Loucy (cell line): ENCODE measurements at regions not wholly inside any gene's neighbourhood (a gene's known extent, or its start where the extent isn't known, plus 50 kb on each side); places are given as distances from the start of the nearest gene placed in this dataset.
A peak's percentile ranks its signal among the peaks of the same experiment; 100 is the strongest.

ENCODE experiments used
- H2AFZ ChIP-seq: fragments of 200-600 bp; sonication (generic); 2 replicates; pipeline ENCODE4 v1.6.0; 2016; ENCODE audit warnings: antibody characterized with exemption, mild to moderate bottlenecking, low read length, moderate library complexity
- H3F3A ChIP-seq: fragments of 200-600 bp; 2 replicates; pipeline ENCODE4 v1.6.0; 2016; ENCODE audit warnings: antibody characterized with exemption, low read depth, mild to moderate bottlenecking
- H3K27me3 ChIP-seq: fragments of 200-600 bp; sonication (generic); 2 replicates; pipeline ENCODE4 v1.6.1; 2014; ENCODE audit warnings: low read length, mild to moderate bottlenecking; ENCODE audit not compliant: insufficient read depth, poor library complexity, severe bottlenecking
- H3K36me3 ChIP-seq: fragments of 200-600 bp; sonication (generic); 2 replicates; pipeline ENCODE4 v1.6.1; 2016; ENCODE audit warnings: low read length; ENCODE audit not compliant: insufficient read depth
- H3K4me1 ChIP-seq: fragments of 200-600 bp; sonication (generic); 2 replicates; pipeline ENCODE4 v1.5.1; 2014; ENCODE audit warnings: low read length, mild to moderate bottlenecking; ENCODE audit not compliant: insufficient read depth, poor library complexity, severe bottlenecking
- H3K4me2 ChIP-seq: fragments of 200-600 bp; sonication (generic); 2 replicates; pipeline ENCODE4 v1.6.0; 2014; ENCODE audit warnings: antibody characterized with exemption, low read length, low read depth, mild to moderate bottlenecking; ENCODE audit not compliant: poor library complexity, severe bottlenecking
- H3K4me3 ChIP-seq: fragments of 200-600 bp; sonication (generic); 2 replicates; pipeline ENCODE4 v1.5.1; 2014; ENCODE audit warnings: low read length, mild to moderate bottlenecking, mixed read lengths; ENCODE audit not compliant: poor library complexity, severe bottlenecking
- H3K79me2 ChIP-seq: fragments of 200-600 bp; sonication (generic); 2 replicates; pipeline ENCODE4 v1.6.1; 2014; ENCODE audit warnings: low read length; ENCODE audit not compliant: insufficient read depth
- H3K9ac ChIP-seq: fragments of 200-600 bp; sonication (generic); 2 replicates; pipeline ENCODE4 v1.6.0; 2014; ENCODE audit warnings: mild to moderate bottlenecking, low read depth, low read length, moderate library complexity; ENCODE audit not compliant: poor library complexity, severe bottlenecking
- H3K9me2 ChIP-seq: fragments of 200-600 bp; sonication (generic); replicated peaks from 2 replicates; pipeline ENCODE4 v1.6.1; 2016; ENCODE audit warnings: low read depth, low read length, mixed read lengths
- H3K9me3 ChIP-seq: fragments of 200-600 bp; sonication (generic); 2 replicates; pipeline ENCODE4 v1.6.1; 2014; ENCODE audit warnings: mild to moderate bottlenecking, antibody characterized with exemption, low read length, low read depth; ENCODE audit not compliant: insufficient read depth
- H4K20me1 ChIP-seq: fragments of 200-600 bp; sonication (generic); 2 replicates; pipeline ENCODE4 v1.6.0; 2014; ENCODE audit warnings: antibody characterized with exemption, low read length, mild to moderate bottlenecking; ENCODE audit not compliant: insufficient read depth, poor library complexity, severe bottlenecking
- EZH2phosphoT487 ChIP-seq: fragments of 200-600 bp; IDR thresholded peaks from 2 replicates; pipeline ENCODE4 v1.6.1; 2018; ENCODE audit warnings: antibody characterized with exemption, mild to moderate bottlenecking, moderate library complexity, borderline replicate concordance
- TF ChIP-seq, protein P1 (sequence below): fragments of 200-600 bp; sonication (generic); conservative IDR thresholded peaks from 2 replicates; pipeline ENCODE4 v1.5.1; 2014; ENCODE audit warnings: mild to moderate bottlenecking, antibody characterized with exemption, low read length

DNA sequence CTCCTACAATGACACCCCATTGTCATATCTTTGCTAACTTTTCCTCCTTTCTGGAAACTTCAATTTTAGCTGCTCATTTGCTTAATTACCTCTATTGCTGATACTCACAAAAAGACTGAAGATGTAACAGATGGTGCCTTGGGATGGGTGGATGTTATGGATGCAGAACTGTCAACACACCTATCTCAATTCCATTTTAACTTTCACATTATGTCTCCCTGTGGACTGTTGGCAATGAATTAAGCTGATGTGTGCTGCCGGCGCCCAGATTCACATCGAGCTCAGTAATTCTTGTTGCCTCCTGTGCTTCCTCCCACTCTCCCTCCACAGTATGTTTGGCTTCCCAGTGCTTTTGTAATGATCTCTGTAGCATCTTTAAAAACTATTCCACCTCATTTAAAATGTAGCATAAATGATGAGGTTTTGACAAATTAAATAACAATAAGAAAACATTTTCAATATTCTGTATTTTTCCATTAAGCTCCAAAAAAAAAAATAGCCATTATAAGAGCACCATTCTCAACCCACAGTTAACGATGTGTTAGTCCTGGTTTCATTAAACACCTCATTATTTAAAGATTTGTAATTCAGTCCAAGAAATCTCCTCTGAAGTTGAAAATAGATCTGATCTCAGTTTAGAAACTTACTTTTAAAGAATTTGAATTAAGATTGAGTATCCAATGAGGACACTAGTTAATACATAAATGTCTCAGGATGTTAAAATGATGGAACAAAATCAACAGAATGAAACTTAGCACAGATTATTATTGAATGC is 99.9 kb upstream of the FAM216B start:
- no peak overlapping the region for H3K4me3 ChIP-seq
- no peaks in the 10 kb centered on the region for H3F3A ChIP-seq
- H3K4me1 ChIP-seq, result peaks cover 12% of the 10 kb centered on the region
- no peaks in the 10 kb centered on the region for H4K20me1 ChIP-seq
- no peaks in the 10 kb centered on the region for H3K9me3 ChIP-seq
- no peaks in the 10 kb centered on the region for H3K79me2 ChIP-seq
- no peaks in the 10 kb centered on the region for H3K27me3 ChIP-seq
- no peaks in the 10 kb centered on the region for H3K36me3 ChIP-seq
- no peak overlapping the region for H3K4me2 ChIP-seq
- no peak overlapping the region for H2AFZ ChIP-seq
- no peaks in the 10 kb centered on the region for H3K9me2 ChIP-seq
- TF ChIP-seq EZH2phosphoT487, result no peak
- TF ChIP-seq, protein P1, sequence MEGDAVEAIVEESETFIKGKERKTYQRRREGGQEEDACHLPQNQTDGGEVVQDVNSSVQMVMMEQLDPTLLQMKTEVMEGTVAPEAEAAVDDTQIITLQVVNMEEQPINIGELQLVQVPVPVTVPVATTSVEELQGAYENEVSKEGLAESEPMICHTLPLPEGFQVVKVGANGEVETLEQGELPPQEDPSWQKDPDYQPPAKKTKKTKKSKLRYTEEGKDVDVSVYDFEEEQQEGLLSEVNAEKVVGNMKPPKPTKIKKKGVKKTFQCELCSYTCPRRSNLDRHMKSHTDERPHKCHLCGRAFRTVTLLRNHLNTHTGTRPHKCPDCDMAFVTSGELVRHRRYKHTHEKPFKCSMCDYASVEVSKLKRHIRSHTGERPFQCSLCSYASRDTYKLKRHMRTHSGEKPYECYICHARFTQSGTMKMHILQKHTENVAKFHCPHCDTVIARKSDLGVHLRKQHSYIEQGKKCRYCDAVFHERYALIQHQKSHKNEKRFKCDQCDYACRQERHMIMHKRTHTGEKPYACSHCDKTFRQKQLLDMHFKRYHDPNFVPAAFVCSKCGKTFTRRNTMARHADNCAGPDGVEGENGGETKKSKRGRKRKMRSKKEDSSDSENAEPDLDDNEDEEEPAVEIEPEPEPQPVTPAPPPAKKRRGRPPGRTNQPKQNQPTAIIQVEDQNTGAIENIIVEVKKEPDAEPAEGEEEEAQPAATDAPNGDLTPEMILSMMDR, result no peak
- no peak overlapping the region for H3K9ac ChIP-seq

DNA sequence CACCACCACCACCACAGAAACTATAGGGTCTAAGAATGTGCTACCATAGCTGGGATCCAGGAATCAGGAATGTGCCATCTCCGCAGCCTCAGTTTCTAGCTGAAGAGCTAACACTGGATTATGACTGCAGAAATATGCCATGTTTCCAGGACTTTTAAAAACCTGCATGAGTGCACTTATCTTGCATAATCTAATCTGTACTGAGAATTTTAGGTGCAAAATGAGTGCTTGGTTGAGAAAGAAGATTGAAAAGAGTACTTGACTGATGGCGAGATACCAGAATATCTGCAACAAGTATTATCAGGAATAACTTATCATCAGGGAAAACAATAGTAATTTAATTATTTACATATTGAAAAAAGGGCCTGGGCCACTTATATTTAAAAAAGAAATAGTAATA is 97.2 kb upstream of the FAM216B start:
- no peaks in the 10 kb centered on the region for H4K20me1 ChIP-seq
- no peak overlapping the region for H3K9ac ChIP-seq
- no peaks in the 10 kb centered on the region for H3K4me1 ChIP-seq
- no peak overlapping the region for H3K4me3 ChIP-seq
- no peak overlapping the region for H3K4me2 ChIP-seq
- H2AFZ ChIP-seq, result no peak overlapping the region
- no peaks in the 10 kb centered on the region for H3K79me2 ChIP-seq
- H3K27me3 ChIP-seq, result no peaks in the 10 kb centered on the region
- no peaks in the 10 kb centered on the region for H3K36me3 ChIP-seq
- no peaks in the 10 kb centered on the region for H3K9me2 ChIP-seq
- no peaks in the 10 kb centered on the region for H3K9me3 ChIP-seq
- H3F3A ChIP-seq, result no peaks in the 10 kb centered on the region
- TF ChIP-seq, protein P1, result no peak
- no peak for TF ChIP-seq EZH2phosphoT487

DNA sequence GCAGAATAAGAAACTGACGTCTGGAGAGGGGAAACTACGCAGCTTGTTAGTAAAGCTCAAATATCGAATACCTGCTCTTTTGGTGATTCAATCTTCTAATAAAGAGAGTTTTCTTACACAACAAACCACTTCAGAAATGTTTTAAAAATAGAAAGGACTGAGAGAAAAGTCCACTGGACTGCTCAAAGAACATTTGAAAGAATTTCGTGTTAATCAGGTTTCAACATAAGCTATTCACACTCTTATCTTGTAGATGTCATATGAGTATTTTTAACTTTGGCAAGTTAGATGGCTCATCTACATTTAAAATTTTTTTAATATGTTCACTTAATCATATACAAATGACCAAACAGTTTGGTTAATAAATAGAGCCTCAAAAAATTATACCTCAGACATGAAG is 95.6 kb upstream of the FAM216B start:
- Histone ChIP-seq H3K4me3 (no peak overlapping the region), H3F3A (no peaks in the 10 kb centered on the region), H3K9me3 (no peaks in the 10 kb centered on the region), H3K27me3 (no peaks in the 10 kb centered on the region), H2AFZ (0 out of 2 replicates have a peak overlapping the region, but pooled peaks have one; percentile 28), H4K20me1 (no peaks in the 10 kb centered on the region), H3K4me1 (no peaks in the 10 kb centered on the region), H3K36me3 (no peaks in the 10 kb centered on the region), H3K9me2 (no peaks in the 10 kb centered on the region), H3K79me2 (no peaks in the 10 kb centered on the region), H3K9ac (no peak overlapping the region), H3K4me2 (no peak overlapping the region)
- TF ChIP-seq, protein P1, result no peak
- no peak for TF ChIP-seq EZH2phosphoT487
